ENCODE measurements at regions not wholly inside any gene's neighbourhood (a gene's known extent, or its start where the extent isn't known, plus 50 kb on each side); places are given as distances from the start of the nearest gene placed in this dataset.
"Not testable (repeated sequence)": the region's sequence is repeated elsewhere in the genome, so short reads cannot be mapped to it uniquely, and the experiment has no call there.

GRCh38 chr10:9081961-9082360 is 1027.5 kb downstream of the GATA3 start:
- DNase-seq, result no peak

GRCh38 chr10:9091530-9092093 is 1037.1 kb downstream of the GATA3 start:
- no peak for DNase-seq

GRCh38 chr10:9096288-9096687 is 1041.8 kb downstream of the GATA3 start:
- no peak for DNase-seq

GRCh38 chr10:9097206-9097990 is 1042.9 kb downstream of the GATA3 start:
- DNase-seq, result no peak

- DNase-seq, result no peak
These were observed 1043.5 kb downstream of the GATA3 start for GRCh38 chr10:9097991-9098306.

GRCh38 chr10:9102026-9102425 is 1047.5 kb downstream of the GATA3 start:
- DNase-seq, result no peak

- DNase-seq, result no peak
These were observed 1048.8 kb downstream of the GATA3 start for GRCh38 chr10:9103301-9103700.

GRCh38 chr10:9111976-9112375 is 1057.5 kb downstream of the GATA3 start:
- DNase-seq, result no peak

- DNase-seq, result no peak
These were observed 1072.2 kb downstream of the GATA3 start for GRCh38 chr10:9126728-9127127.

- no peak for DNase-seq
These were observed 1082.9 kb downstream of the GATA3 start for GRCh38 chr10:9137368-9137767.

GRCh38 chr10:9138829-9139228 is 1084.3 kb downstream of the GATA3 start:
- DNase-seq, result not testable (repeated sequence)

- DNase-seq, result no peak
These were observed 1085.9 kb downstream of the GATA3 start for GRCh38 chr10:9140373-9140772.

GRCh38 chr10:9147475-9147874 is 1093.0 kb downstream of the GATA3 start:
- no peak for DNase-seq

- no peak for DNase-seq
These were observed 1094.6 kb downstream of the GATA3 start for GRCh38 chr10:9149134-9149533.

GRCh38 chr10:9153057-9153456 is 1098.6 kb downstream of the GATA3 start:
- not testable (repeated sequence) for DNase-seq

GRCh38 chr10:9157656-9158055 is 1103.2 kb downstream of the GATA3 start:
- DNase-seq, result no peak

GRCh38 chr10:9158675-9159074 is 1104.2 kb downstream of the GATA3 start:
- DNase-seq, result no peak

GRCh38 chr10:9160275-9160674 is 1105.8 kb downstream of the GATA3 start:
- no peak for DNase-seq

- no peak for DNase-seq
These were observed 1109.2 kb downstream of the GATA3 start for GRCh38 chr10:9163699-9164098.

GRCh38 chr10:9166770-9167169 is 1112.3 kb downstream of the GATA3 start:
- no peak for DNase-seq

GRCh38 chr10:9172276-9172675 is 1117.8 kb downstream of the GATA3 start:
- no peak for DNase-seq

GRCh38 chr10:9175200-9175599 is 1120.7 kb downstream of the GATA3 start:
- no peak for DNase-seq

GRCh38 chr10:9183197-9183880 is 1128.9 kb downstream of the GATA3 start:
- DNase-seq, result not testable (repeated sequence)

All from 8988T (cell line).